Breast epithelium (tissue), 4 donors: ENCODE measurements at regions not wholly inside any gene's neighbourhood (a gene's known extent, or its start where the extent isn't known, plus 50 kb on each side); places are given as distances from the start of the nearest gene placed in this dataset.

Source experiments
- DNase-seq, 2 donors: peaks; one replicate each; pipeline ENCODE4 v3.0.0-alpha.2; 2019; ENCODE audit warnings: low spot score in 2 of 2
- H3K27ac ChIP-seq, 2 donors: fragments of 200-600 bp; sonication (generic) in 1 of 2; one replicate each; pipeline ENCODE4 v1.5.1; 2016 to 2019; ENCODE audit warnings: mild to moderate bottlenecking in 1 of 2
- H3K27me3 ChIP-seq, 2 donors: fragments of 200-600 bp; sonication (generic) in 1 of 2; one replicate each; pipeline versions ENCODE4 v1.5.1 to v1.6.0; 2017 to 2019; ENCODE audit warnings: control low read depth in 1 of 2, mild to moderate bottlenecking in 1 of 2
- H3K36me3 ChIP-seq: fragments of 200-600 bp; one replicate; pipeline ENCODE4 v1.5.1; 2019
- H3K4me1 ChIP-seq, 2 donors: fragments of 200-600 bp; sonication (generic); one replicate each; pipeline ENCODE4 v1.5.1; 2016 to 2019; ENCODE audit warnings: control low read depth in 1 of 2
- H3K4me3 ChIP-seq, 3 donors: fragments of 200-600 bp; sonication (generic); 1 replicate in 2 of 3; 2 replicates in 1 of 3; pipeline ENCODE4 v1.5.1; 2016 to 2019; ENCODE audit warnings: mild to moderate bottlenecking in 3 of 3, moderate library complexity in 2 of 3
- H3K9me3 ChIP-seq, 2 donors: fragments of 200-600 bp; sonication (generic) in 1 of 2; one replicate each; pipeline ENCODE4 v1.5.1; 2016 to 2019; ENCODE audit warnings: control low read depth in 1 of 2
- POLR2A ChIP-seq: fragments of 450-650 bp; IDR thresholded peaks from one replicate; pipeline ENCODE4 v1.6.1; 2016; ENCODE audit warnings: antibody characterized with exemption, mild to moderate bottlenecking, moderate library complexity
- POLR2AphosphoS5 ChIP-seq, 3 donors: sonication (generic); formaldehyde crosslinking; IDR thresholded peaks; one replicate each; pipeline ENCODE4 v1.6.1; 2017; ENCODE audit warnings: antibody characterized with exemption in 3 of 3
- intact Hi-C: fragments of 100-400 bp; cut with DNase I; formaldehyde crosslinking; loops from one replicate; pipeline ENCODE4 v1.15.1; 2023; ENCODE audit warnings: low total_unique reads
- TF ChIP-seq, protein P1 (sequence below), 3 donors: fragments of 450-650 bp; IDR thresholded peaks; one replicate each; pipeline ENCODE4 v1.5.1; 2016 to 2017; ENCODE audit warnings: antibody characterized with exemption in 3 of 3, mild to moderate bottlenecking in 3 of 3, moderate library complexity in 3 of 3

DNA sequence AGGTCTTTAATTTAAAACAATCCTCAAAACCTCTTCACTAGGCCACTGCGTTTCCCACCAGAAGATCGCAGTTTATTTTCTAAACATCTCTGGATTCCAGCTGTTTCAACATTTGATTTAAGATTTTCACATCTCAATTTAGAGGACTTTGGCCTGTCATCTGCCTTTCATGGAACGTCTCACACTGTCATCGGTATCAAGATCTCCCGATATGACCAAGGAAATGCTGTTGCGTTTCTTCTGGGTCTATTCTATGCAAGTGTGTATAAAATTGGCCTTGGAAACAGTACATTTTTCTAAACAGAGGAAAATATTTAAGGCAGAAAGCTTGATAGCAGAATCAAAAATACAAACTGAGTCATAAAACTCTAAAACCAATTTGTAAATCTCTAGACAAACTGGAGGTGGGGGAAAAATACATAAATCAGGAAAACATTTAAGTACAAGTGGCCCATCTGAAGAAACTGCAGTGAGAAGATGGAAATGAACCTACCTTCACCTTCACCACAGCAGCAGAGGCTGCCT, 53.6 kb upstream of the SIMC1 start:
- no peaks in the 10 kb centered on the region for H3K4me1 ChIP-seq
- no peak for DNase-seq

DNA sequence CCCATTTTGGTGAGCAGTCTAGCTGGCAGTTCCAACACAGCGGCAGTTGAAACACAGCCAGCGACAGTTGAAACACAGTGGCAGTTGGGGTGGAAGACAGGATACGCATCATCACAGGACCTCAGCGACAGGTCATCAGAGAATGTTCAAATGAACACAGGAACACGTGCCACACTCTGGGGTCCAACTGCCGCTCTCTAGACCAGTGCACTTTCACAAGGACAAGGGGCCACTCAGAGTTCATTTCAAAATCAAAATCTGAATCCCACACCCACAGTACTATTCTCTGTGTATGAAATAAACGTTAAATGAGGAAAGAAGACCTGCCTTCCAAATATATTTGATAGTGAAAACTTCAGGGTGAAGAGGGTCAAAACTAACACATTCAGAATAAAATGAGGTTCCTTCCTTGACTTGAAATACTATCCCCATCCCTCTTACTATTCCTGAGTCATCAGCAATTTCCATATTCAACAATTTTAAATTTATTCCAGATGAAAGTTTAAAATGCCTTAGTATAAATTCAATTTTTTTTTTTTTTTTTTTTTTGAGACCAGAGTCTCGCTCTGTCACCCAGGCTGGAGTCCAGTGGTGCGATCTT, 53.0 kb upstream of the SIMC1 start:
- intact Hi-C loops: no loop called here

More for the DNA sequence above, 53.6 kb upstream of the SIMC1 start:
- peaks cover 0 to 6% of the 10 kb centered on the region in 2 donors for H3K27me3 ChIP-seq
- intact Hi-C loops: no loop called here
- no peak overlapping the region for H3K4me3 ChIP-seq
- H3K9me3 ChIP-seq: no peaks in the 10 kb centered on the region
- no peaks in the 10 kb centered on the region for H3K36me3 ChIP-seq
- TF ChIP-seq, protein P1, sequence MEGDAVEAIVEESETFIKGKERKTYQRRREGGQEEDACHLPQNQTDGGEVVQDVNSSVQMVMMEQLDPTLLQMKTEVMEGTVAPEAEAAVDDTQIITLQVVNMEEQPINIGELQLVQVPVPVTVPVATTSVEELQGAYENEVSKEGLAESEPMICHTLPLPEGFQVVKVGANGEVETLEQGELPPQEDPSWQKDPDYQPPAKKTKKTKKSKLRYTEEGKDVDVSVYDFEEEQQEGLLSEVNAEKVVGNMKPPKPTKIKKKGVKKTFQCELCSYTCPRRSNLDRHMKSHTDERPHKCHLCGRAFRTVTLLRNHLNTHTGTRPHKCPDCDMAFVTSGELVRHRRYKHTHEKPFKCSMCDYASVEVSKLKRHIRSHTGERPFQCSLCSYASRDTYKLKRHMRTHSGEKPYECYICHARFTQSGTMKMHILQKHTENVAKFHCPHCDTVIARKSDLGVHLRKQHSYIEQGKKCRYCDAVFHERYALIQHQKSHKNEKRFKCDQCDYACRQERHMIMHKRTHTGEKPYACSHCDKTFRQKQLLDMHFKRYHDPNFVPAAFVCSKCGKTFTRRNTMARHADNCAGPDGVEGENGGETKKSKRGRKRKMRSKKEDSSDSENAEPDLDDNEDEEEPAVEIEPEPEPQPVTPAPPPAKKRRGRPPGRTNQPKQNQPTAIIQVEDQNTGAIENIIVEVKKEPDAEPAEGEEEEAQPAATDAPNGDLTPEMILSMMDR (IDR thresholded peaks at IDR 0.05): no peak
- TF ChIP-seq POLR2AphosphoS5 (IDR thresholded peaks at IDR 0.05) (no peak), POLR2A (no peak)
- H3K27ac ChIP-seq: no peak overlapping the region

DNA sequence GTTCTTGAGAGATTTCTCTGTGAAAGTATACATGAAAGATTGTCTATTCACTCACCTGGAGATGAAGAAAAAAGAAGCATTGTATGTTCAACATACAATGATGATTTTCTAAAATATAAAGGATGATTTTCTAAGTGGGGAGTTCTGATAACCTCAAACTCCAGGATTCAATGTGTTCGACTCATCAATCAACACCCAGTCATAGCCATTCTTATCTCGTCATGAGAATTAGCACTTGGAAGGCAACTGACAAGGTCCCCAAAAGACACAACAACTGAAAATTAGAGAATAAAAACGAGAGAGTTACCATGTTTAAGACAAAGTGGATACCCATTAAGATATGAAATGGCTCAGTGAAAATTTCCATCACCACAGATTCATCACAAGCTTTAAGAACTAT, 52.1 kb upstream of the SIMC1 start:
- Histone ChIP-seq H3K27me3 (peaks cover 0 to 2% of the 10 kb centered on the region in 2 donors), H3K36me3 (no peaks in the 10 kb centered on the region), H3K4me3 (no peak overlapping the region), H3K4me1 (no peaks in the 10 kb centered on the region), H3K9me3 (no peaks in the 10 kb centered on the region), H3K27ac (no peak overlapping the region)
- TF ChIP-seq, protein P1 (IDR thresholded peaks at IDR 0.05): no peak
- TF ChIP-seq POLR2A: no peak
- TF ChIP-seq POLR2AphosphoS5 (IDR thresholded peaks at IDR 0.05): no peak
- no peak for DNase-seq
- intact Hi-C loops: no loop called here

More for the DNA sequence above, 53.0 kb upstream of the SIMC1 start:
- Histone ChIP-seq H3K36me3 (no peaks in the 10 kb centered on the region), H3K27ac (no peak overlapping the region), H3K4me1 (no peaks in the 10 kb centered on the region), H3K4me3 (no peak overlapping the region), H3K27me3 (peaks cover 0 to 6% of the 10 kb centered on the region in 2 donors), H3K9me3 (no peaks in the 10 kb centered on the region)
- DNase-seq: no peak
- TF ChIP-seq, protein P1 (IDR thresholded peaks at IDR 0.05): no peak
- TF ChIP-seq POLR2A (no peak), POLR2AphosphoS5 (IDR thresholded peaks at IDR 0.05) (no peak)

DNA sequence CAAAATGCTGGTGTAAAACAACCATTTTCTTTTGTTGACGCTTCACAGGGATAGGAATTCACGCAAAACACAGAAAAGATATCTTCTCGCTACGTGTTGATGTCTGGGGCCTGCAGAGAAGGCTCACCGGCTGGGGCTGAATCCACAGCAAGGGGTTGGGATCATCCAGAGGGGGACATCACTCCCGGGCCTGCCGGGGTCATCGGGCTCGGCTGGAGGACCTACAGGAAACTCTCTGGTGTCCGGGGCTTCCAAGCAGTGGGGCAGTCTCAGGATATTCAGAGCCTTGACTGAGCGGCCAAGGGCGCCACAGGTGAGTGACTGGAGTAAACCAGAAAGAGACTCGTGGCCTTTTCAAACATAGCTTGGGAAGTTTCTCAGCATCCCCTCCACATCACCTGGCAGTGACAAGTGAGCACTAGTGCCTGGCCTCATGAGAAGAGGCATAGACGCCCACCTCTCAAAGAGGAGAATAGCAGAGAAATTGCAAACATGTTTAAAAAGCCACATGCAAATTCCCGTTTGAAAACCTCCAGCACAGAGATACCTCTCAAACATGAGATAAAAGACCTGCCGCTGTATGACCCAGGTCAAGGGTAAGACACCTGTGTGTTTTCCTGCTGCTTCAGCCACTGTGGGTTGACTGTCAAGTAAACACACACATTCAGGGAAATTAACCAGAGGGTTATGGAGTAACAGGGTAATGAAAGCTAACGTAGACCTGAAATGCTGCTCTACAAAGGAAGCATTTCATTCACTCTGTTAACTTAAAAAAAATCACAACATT, 50.8 kb upstream of the SIMC1 start:
- intact Hi-C loops: no loop called here

More for the DNA sequence above, 50.8 kb upstream of the SIMC1 start:
- peaks cover 0 to 11% of the 10 kb centered on the region in 2 donors for H3K27me3 ChIP-seq
- no peaks in the 10 kb centered on the region for H3K36me3 ChIP-seq
- DNase-seq: no peak
- no peak overlapping the region for H3K4me3 ChIP-seq
- no peaks in the 10 kb centered on the region for H3K9me3 ChIP-seq
- TF ChIP-seq, protein P1 (IDR thresholded peaks at IDR 0.05): no peak
- TF ChIP-seq POLR2AphosphoS5 (IDR thresholded peaks at IDR 0.05) (no peak), POLR2A (no peak)
- H3K4me1 ChIP-seq: no peaks in the 10 kb centered on the region
- no peak overlapping the region for H3K27ac ChIP-seq
